GM19467 (cell line): ENCODE measurements at regions not wholly inside any gene's neighbourhood (a gene's known extent, or its start where the extent isn't known, plus 50 kb on each side); places are given as distances from the start of the nearest gene placed in this dataset.
"Not testable (repeated sequence)": the region's sequence is repeated elsewhere in the genome, so short reads cannot be mapped to it uniquely, and the experiment has no call there.

Experiments
- ATAC-seq: cut with Tn5 transposase; IDR thresholded peaks from one replicate; pipeline ENCODE4 v1.9.1; 2021; ENCODE audit warnings: mild to moderate bottlenecking, moderate library complexity; ENCODE audit not compliant: unreplicated experiment

- no peak for ATAC-seq
Observed at GRCh38 chr1:157272729-157273524, 134.7 kb upstream of the ETV3 start.

GRCh38 chr1:157272264-157272663 is 134.1 kb upstream of the ETV3 start:
- ATAC-seq: no peak

- no peak for ATAC-seq
Observed at GRCh38 chr1:157270705-157271274, 132.6 kb upstream of the ETV3 start.

- ATAC-seq: no peak
Observed at GRCh38 chr1:157269656-157270375, 131.6 kb upstream of the ETV3 start.

GRCh38 chr1:157262891-157263290 is 124.7 kb upstream of the ETV3 start:
- no peak for ATAC-seq

- ATAC-seq: no peak
Observed at GRCh38 chr1:157262422-157262821, 124.2 kb upstream of the ETV3 start.

GRCh38 chr1:157255891-157256290 is 117.7 kb upstream of the ETV3 start:
- not testable (repeated sequence) for ATAC-seq

- not testable (repeated sequence) for ATAC-seq
Observed at GRCh38 chr1:157254183-157254582, 116.0 kb upstream of the ETV3 start.

GRCh38 chr1:157252473-157252872 is 114.3 kb upstream of the ETV3 start:
- no peak for ATAC-seq

- no peak for ATAC-seq
Observed at GRCh38 chr1:157249739-157250138, 111.5 kb upstream of the ETV3 start.

- no peak for ATAC-seq
Observed at GRCh38 chr1:157249326-157249725, 111.1 kb upstream of the ETV3 start.

GRCh38 chr1:157247764-157248049 is 109.5 kb upstream of the ETV3 start:
- ATAC-seq: not testable (repeated sequence)

- ATAC-seq: no peak
Observed at GRCh38 chr1:157247005-157247763, 109.0 kb upstream of the ETV3 start.

GRCh38 chr1:157245823-157246222 is 107.6 kb upstream of the ETV3 start:
- no peak for ATAC-seq

- no peak for ATAC-seq
Observed at GRCh38 chr1:157241185-157241538, 103.0 kb upstream of the ETV3 start.

- ATAC-seq: peak; percentile 54
Observed at GRCh38 chr1:157240495-157241184, 102.4 kb upstream of the ETV3 start.

GRCh38 chr1:157239936-157240335 is 101.7 kb upstream of the ETV3 start:
- ATAC-seq: no peak

- no peak for ATAC-seq
Observed at GRCh38 chr1:157238585-157238984, 100.4 kb upstream of the ETV3 start.

GRCh38 chr1:157237981-157238380 is 99.8 kb upstream of the ETV3 start:
- no peak for ATAC-seq

- ATAC-seq: no peak
Observed at GRCh38 chr1:157237522-157237921, 99.3 kb upstream of the ETV3 start.

GRCh38 chr1:157236072-157236471 is 97.9 kb upstream of the ETV3 start:
- no peak for ATAC-seq
